K562 (cell line): ENCODE measurements at regions not wholly inside any gene's neighbourhood (a gene's known extent, or its start where the extent isn't known, plus 50 kb on each side); places are given as distances from the start of the nearest gene placed in this dataset.

Experiments used
- ATAC-seq: fragments of 200-7000 bp; cut with Tn5 transposase; 3 replicates; pipeline ENCODE4 v1.9.1; 2020; ENCODE audit warnings: moderate library complexity
- BruUV-seq: library from RNA; stranded (reverse); fragments of 400-500 nt; replicated peaks from 2 replicates; lab custom pipeline; 2021; lab: Mats Ljungman, UMichigan
- CTCF ChIA-PET: fragments of 300-600 bp; formaldehyde crosslinking; extraction: SDS; loops from one replicate; lab custom pipeline; 2021; ENCODE audit warnings: low intra/inter-chr PET ratio; lab: Yijun Ruan, JAX
- POLR2A ChIA-PET: fragments of 300-600, 350-650 bp; sonication (Branson Sonifier 250); formaldehyde crosslinking; extraction: SDS; loops from one replicate; lab custom pipeline; 2021; ENCODE audit warnings: antibody characterized with exemption, inconsistent platforms; lab: Yijun Ruan, JAX
- DNase-seq, 4 experiments: peaks; one replicate each; pipeline versions ENCODE4 v3.0.0 to v3.0.0-alpha.2; 2011 to 2018; ENCODE audit warnings: low spot score in 3 of 4, mixed read lengths in 3 of 4; ENCODE audit errors: extremely low read depth in 1 of 4
- FAIRE-seq: peaks from 2 replicates; lab custom pipeline; 2011; peaks lifted over from hg19 to GRCh38; lab: Jason Lieb, UNC
- H2AFZ ChIP-seq: 2 replicates; pipeline ENCODE4 v1.6.0; 2011; ENCODE audit warnings: low read depth, low read length, control low read depth, inconsistent platforms
- H3K27ac ChIP-seq: fragments of 200-600 bp; 3 replicates; pipeline ENCODE4 v1.8.0; 2011; ENCODE audit warnings: low read depth, mild to moderate bottlenecking, control low read depth, inconsistent platforms, low read length, moderate library complexity, mixed read lengths; ENCODE audit errors: extremely low read depth
- H3K27me3 ChIP-seq, 2 experiments: fragments of 300-600 bp in 1 of 2; 2 replicates in 1 of 2; 3 replicates in 1 of 2; pipeline versions ENCODE4 v1.6.0 to v1.8.0; 2011; ENCODE audit warnings: inconsistent platforms in 2 of 2, low read length in 2 of 2, mild to moderate bottlenecking in 1 of 2, mixed read lengths in 1 of 2, moderate library complexity in 1 of 2; ENCODE audit not compliant: control insufficient read depth in 2 of 2, insufficient read depth in 2 of 2
- H3K36me3 ChIP-seq: fragments of 300-600 bp; 3 replicates; pipeline ENCODE4 v1.8.0; 2011; ENCODE audit warnings: mild to moderate bottlenecking, low read length, inconsistent platforms; ENCODE audit not compliant: control insufficient read depth, insufficient read depth
- H3K4me1 ChIP-seq, 2 experiments: fragments of 200-600 bp in 1 of 2; replicated peaks in 1 of 2; 2 replicates in 1 of 2; 3 replicates in 1 of 2; pipeline versions ENCODE4 v1.5.1 to v1.8.0; 2011; ENCODE audit warnings: inconsistent platforms in 2 of 2, low read length in 2 of 2, mild to moderate bottlenecking in 1 of 2, mixed read lengths in 1 of 2, moderate library complexity in 1 of 2; ENCODE audit not compliant: control insufficient read depth in 2 of 2, insufficient read depth in 2 of 2
- H3K4me2 ChIP-seq: 2 replicates; pipeline ENCODE4 v1.6.1; 2011; ENCODE audit warnings: low read length, control low read depth, inconsistent platforms, mixed read lengths; ENCODE audit not compliant: insufficient read depth
- H3K4me3 ChIP-seq: fragments of 200-600 bp; sonication (generic), shearing (Covaris generic); 2 replicates; pipeline ENCODE4 v1.5.1; 2016; ENCODE audit warnings: control low read depth, inconsistent platforms
- H3K79me2 ChIP-seq: fragments of 200-600 bp; 3 replicates; pipeline ENCODE4 v1.8.0; 2011; ENCODE audit warnings: low read length, inconsistent platforms; ENCODE audit not compliant: control insufficient read depth, insufficient read depth
- H3K9ac ChIP-seq, 2 experiments: 2 replicates each; pipeline versions ENCODE4 v1.6.0 to v1.6.1; 2011; ENCODE audit warnings: low read depth in 2 of 2, low read length in 2 of 2, control low read depth in 1 of 2, inconsistent platforms in 1 of 2, mild to moderate bottlenecking in 1 of 2, mixed read lengths in 1 of 2; ENCODE audit not compliant: insufficient read depth in 1 of 2
- H3K9me1 ChIP-seq: one replicate; pipeline ENCODE4 v1.6.0; 2011; ENCODE audit warnings: inconsistent platforms, mild to moderate bottlenecking, low read length, moderate library complexity; ENCODE audit not compliant: control insufficient read depth, insufficient read depth
- H3K9me3 ChIP-seq: replicated peaks from 2 replicates; pipeline ENCODE4 v1.5.1; 2011; ENCODE audit warnings: low read depth, low read length, inconsistent platforms; ENCODE audit not compliant: control insufficient read depth, insufficient read depth
- H4K20me1 ChIP-seq: replicated peaks from 2 replicates; pipeline ENCODE4 v1.6.1; 2011; ENCODE audit warnings: low read length, inconsistent platforms, mixed read lengths; ENCODE audit not compliant: control insufficient read depth, insufficient read depth
- BCLAF1 ChIP-seq, 2 experiments: fragments of 450-650 bp in 1 of 2; IDR thresholded peaks; 2 replicates each; pipeline ENCODE4 v1.6.1; 2011 to 2017; ENCODE audit warnings: low read depth in 2 of 2, antibody characterized with exemption in 1 of 2, borderline replicate concordance in 1 of 2, low read length in 1 of 2, mild to moderate bottlenecking in 1 of 2, mixed read lengths in 1 of 2; ENCODE audit not compliant: control insufficient read depth in 1 of 2
- PREB ChIP-seq: sonication (generic); formaldehyde crosslinking; IDR thresholded peaks from 2 replicates; pipeline ENCODE4 v1.8.1; 2023; ENCODE audit warnings: mild to moderate bottlenecking, missing genetic modification reagents
- RNF219 ChIP-seq: fragments of 250-450 bp; sonication (Bioruptor Pico); IDR thresholded peaks from 2 replicates; pipeline ENCODE4 v1.5.0; 2022; ENCODE audit warnings: mild to moderate bottlenecking
- SIX5 ChIP-seq, 2 experiments: IDR thresholded peaks; 2 replicates each; pipeline ENCODE4 v1.6.1; 2011; ENCODE audit warnings: low read length in 2 of 2, borderline replicate concordance in 1 of 2, low read depth in 1 of 2, mild to moderate bottlenecking in 1 of 2, moderate library complexity in 1 of 2; ENCODE audit not compliant: insufficient read depth in 1 of 2
- USF1 ChIP-seq: sonication (generic); formaldehyde crosslinking; IDR thresholded peaks from 2 replicates; pipeline ENCODE4 v1.9.0; 2022; ENCODE audit warnings: mild to moderate bottlenecking, missing genetic modification reagents
- ZNF311 ChIP-seq: fragments of 250-450 bp; sonication (Bioruptor Pico); IDR thresholded peaks from 2 replicates; pipeline ENCODE4 v1.4.0; 2020; ENCODE audit warnings: mild to moderate bottlenecking, moderate library complexity
- WGBS: fragments of 100-300 bp; shearing (Covaris generic); methylation state at CpG from one replicate; pipeline ENCODE4 v1.1.6; 2016; ENCODE audit warnings: low coverage, mixed read lengths; ENCODE audit not compliant: insufficient coverage; ENCODE audit errors: missing lambda C conversion rate; 5-methylcytosine and 5-hydroxymethylcytosine counted together
- in situ Hi-C: fragments of 300-500 bp; cut with MboI; formaldehyde crosslinking; loops from 4 replicates; pipeline ENCODE4 v1.15.0; 2018; ENCODE audit warnings: inconsistent platforms, mixed read lengths
- intact Hi-C: fragments of 100-400 bp; cut with micrococcal nuclease; formaldehyde crosslinking; loops from 2 replicates; pipeline ENCODE4 v1.14.2; 2022

- Histone ChIP-seq H3K79me2 (no peaks in the 10 kb centered on the region), H3K4me3 (no peak overlapping the region), H3K9ac (no peak overlapping the region), H2AFZ (no peak overlapping the region), H3K9me3 (no peaks in the 10 kb centered on the region), H3K27me3 (no peaks in the 10 kb centered on the region), H3K27ac (no peak overlapping the region), H3K4me1 (no peaks in the 10 kb centered on the region), H3K36me3 (no peaks in the 10 kb centered on the region), H4K20me1 (no peaks in the 10 kb centered on the region), H3K9me1 (no peaks in the 10 kb centered on the region), H3K4me2 (no peak overlapping the region)
- WGBS, result 0% methylated on average over 3 of the region's 3 CpGs
- no peak for FAIRE-seq
- intact Hi-C loops (no loop called here), in situ Hi-C loops (no loop called here)
- CTCF ChIA-PET, result no interaction called here
- DNase-seq, result no peak
- ATAC-seq, result no peak
- POLR2A ChIA-PET, result no interaction called here
- no peak for TF ChIP-seq ZNF311 (CRISPR knock-in tag)
- TF ChIP-seq USF1 (CRISPR knock-in tag), result no peak
- no peak for TF ChIP-seq RNF219 (CRISPR knock-in tag)
- TF ChIP-seq PREB (CRISPR knock-in tag), result no peak
- no peak for TF ChIP-seq SIX5 (IDR thresholded peaks at IDR 0.05; ENCODE audit: borderline replicate concordance in 1 of 2, insufficient read depth in 1 of 2, low read depth in 1 of 2, low read length in 2 of 2)
- TF ChIP-seq BCLAF1 (IDR thresholded peaks at IDR 0.05; ENCODE audit: borderline replicate concordance in 1 of 2, control insufficient read depth in 1 of 2, low read depth in 2 of 2, low read length in 1 of 2), result no peak
- BruUV-seq, result no TSS peak
Measured at GRCh38 chr10:111478651-111479050, 401.8 kb downstream of the ADRA2A start.
